AG04450 (cell line): ENCODE measurements at regions not wholly inside any gene's neighbourhood (a gene's known extent, or its start where the extent isn't known, plus 50 kb on each side); places are given as distances from the start of the nearest gene placed in this dataset.

Experiments used
- CTCF ChIA-PET: fragments of 300-600, 350-600 bp; formaldehyde crosslinking; extraction: SDS; loops from one replicate; lab custom pipeline; 2022; ENCODE audit warnings: antibody characterized with exemption, inconsistent platforms; lab: Charles Lee
- POLR2A ChIA-PET: fragments of 350-600 bp; formaldehyde crosslinking; extraction: SDS; loops from one replicate; lab custom pipeline; 2021; ENCODE audit warnings: antibody characterized with exemption, inconsistent platforms; lab: Yijun Ruan, JAX
- DNase-seq: peaks from one replicate; pipeline ENCODE4 v3.0.0-alpha.2; 2011; ENCODE audit warnings: low read depth, low spot score
- H3K27ac ChIP-seq: one replicate; pipeline ENCODE4 v1.5.1; 2012; ENCODE audit warnings: low read depth, low read length, control low read depth
- H3K27me3 ChIP-seq: one replicate; pipeline ENCODE4 v1.6.0; 2012; ENCODE audit warnings: low read length; ENCODE audit not compliant: control insufficient read depth, insufficient read depth
- H3K4me3 ChIP-seq: 2 replicates; pipeline ENCODE4 v1.5.1; 2011; ENCODE audit warnings: mild to moderate bottlenecking, low read depth, low read length, control low read depth
- H3K9me3 ChIP-seq: 2 replicates; pipeline ENCODE4 v1.5.1; 2012; ENCODE audit warnings: low read length; ENCODE audit not compliant: control insufficient read depth, insufficient read depth
- CTCF ChIP-seq: IDR thresholded peaks from 2 replicates; pipeline ENCODE4 v1.5.1; 2011; ENCODE audit warnings: low read depth, low read length, control low read depth, inconsistent platforms

DNA sequence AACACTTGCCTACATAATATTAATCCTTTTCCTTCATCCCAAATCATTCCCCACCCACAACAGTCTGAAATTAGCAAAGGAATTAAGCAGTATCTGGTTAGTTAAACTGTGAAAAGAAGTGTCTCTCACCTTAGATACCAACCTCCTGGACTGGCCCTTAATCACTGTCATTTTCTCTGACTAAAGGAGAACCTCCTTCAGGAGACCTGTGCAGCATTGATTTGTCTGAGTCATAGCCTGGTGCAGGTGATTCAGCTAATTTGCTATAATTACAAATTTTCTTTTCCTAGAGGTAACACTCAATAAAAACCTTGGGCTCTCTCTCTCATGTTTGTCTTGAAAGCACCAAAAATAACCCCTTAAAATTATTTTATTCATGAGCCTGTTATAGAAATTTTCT, 279.8 kb upstream of the SEMA6D start:
- no peaks in the 10 kb centered on the region for H3K9me3 ChIP-seq
- POLR2A ChIA-PET: no interaction called here
- CTCF ChIA-PET: no interaction called here
- H3K27me3 ChIP-seq: no peaks in the 10 kb centered on the region
- H3K27ac ChIP-seq: no peak overlapping the region
- no peak overlapping the region for H3K4me3 ChIP-seq
- no peak for DNase-seq
- no peak for TF ChIP-seq CTCF

GRCh38 chr15:47439146-47440111, 277.9 kb upstream of the SEMA6D start:
- H3K27ac ChIP-seq: no peak overlapping the region
- TF ChIP-seq CTCF: no peak
- H3K27me3 ChIP-seq: no peaks in the 10 kb centered on the region
- ChIA-PET POLR2A (interaction anchor here (1.2 kb wide), 1 partner anchor 24 kb away, joined by 3 read pairs; no protein-coding TSS in a partner anchor), CTCF (interaction anchor here (0.5 to 1.3 kb wide), 3 partner anchors 33 to 318 kb away, joined by 3 to 5 read pairs (median 3); partner anchors contain the start of gene SEMA6D)
- no peaks in the 10 kb centered on the region for H3K9me3 ChIP-seq
- no peak overlapping the region for H3K4me3 ChIP-seq
- no peak for DNase-seq

GRCh38 chr15:47442371-47442770, 274.9 kb upstream of the SEMA6D start:
- H3K27ac ChIP-seq: no peak overlapping the region
- no peak overlapping the region for H3K4me3 ChIP-seq
- POLR2A ChIA-PET: interaction anchor here (0.5 kb wide), 1 partner anchor 276 kb away, joined by 3 read pairs; no protein-coding TSS in a partner anchor
- no peaks in the 10 kb centered on the region for H3K9me3 ChIP-seq
- no peaks in the 10 kb centered on the region for H3K27me3 ChIP-seq
- no peak for TF ChIP-seq CTCF
- no peak for DNase-seq
- CTCF ChIA-PET: no interaction called here

DNA sequence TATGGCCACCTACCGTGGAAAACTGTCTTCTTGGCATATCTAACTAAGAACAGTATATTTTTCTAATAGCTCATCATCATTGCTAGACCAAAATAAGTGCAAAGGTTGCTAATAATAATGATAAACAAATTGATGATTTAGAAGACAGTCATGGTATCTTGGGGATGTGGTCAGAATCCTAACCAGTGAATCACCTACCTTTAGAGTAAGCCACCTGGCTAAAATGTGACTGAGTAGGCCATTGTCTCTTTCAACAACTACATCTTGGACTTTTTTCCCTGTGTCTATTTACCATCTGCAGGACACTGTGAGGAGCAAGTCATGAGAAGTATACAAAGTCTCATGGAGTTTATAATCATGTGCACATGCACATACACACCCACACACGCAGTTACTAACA, 273.5 kb upstream of the SEMA6D start:
- TF ChIP-seq CTCF: no peak
- Histone ChIP-seq H3K9me3 (no peaks in the 10 kb centered on the region), H3K4me3 (no peak overlapping the region), H3K27me3 (no peaks in the 10 kb centered on the region), H3K27ac (no peak overlapping the region)
- ChIA-PET CTCF (interaction anchor here (1.1 kb wide), 1 partner anchor 544 kb away, joined by 3 read pairs; no protein-coding TSS in a partner anchor), POLR2A (no interaction called here)
- DNase-seq: no peak
